ENCODE measurements at regions not wholly inside any gene's neighbourhood (a gene's known extent, or its start where the extent isn't known, plus 50 kb on each side); places are given as distances from the start of the nearest gene placed in this dataset.
"Not testable (repeated sequence)": the region's sequence is repeated elsewhere in the genome, so short reads cannot be mapped to it uniquely, and the experiment has no call there.

- not testable (repeated sequence) for DNase-seq (ENCODE audit: low spot score)
Observed at GRCh38 chr13:79607895-79608294, 126.9 kb downstream of the NDFIP2 start.
